Liver (tissue), 8 donors: ENCODE measurements at regions not wholly inside any gene's neighbourhood (a gene's known extent, or its start where the extent isn't known, plus 50 kb on each side); places are given as distances from the start of the nearest gene placed in this dataset.

Experiments
- DNase-seq: peaks from one replicate; pipeline ENCODE4 v3.0.0-alpha.2; 2017; ENCODE audit warnings: low spot score
- H3K27ac ChIP-seq, 2 donors: one replicate each; pipeline ENCODE4 v1.7.0; 2013; ENCODE audit warnings: inconsistent platforms in 2 of 2, low read length in 2 of 2, control low read depth in 1 of 2, low read depth in 1 of 2, mild to moderate bottlenecking in 1 of 2
- H3K27me3 ChIP-seq, 4 donors: one replicate each; pipeline versions ENCODE4 v1.6.1 to v1.7.0; 2013; ENCODE audit warnings: low read length in 3 of 4, inconsistent platforms in 1 of 4, mild to moderate bottlenecking in 1 of 4, moderate library complexity in 1 of 4; ENCODE audit not compliant: control insufficient read depth in 4 of 4, insufficient read depth in 4 of 4
- H3K36me3 ChIP-seq, 4 donors: one replicate each; pipeline versions ENCODE4 v1.6.1 to v1.7.0; 2013; ENCODE audit warnings: low read length in 3 of 4, mild to moderate bottlenecking in 3 of 4, low read depth in 1 of 4, moderate library complexity in 1 of 4; ENCODE audit not compliant: control insufficient read depth in 4 of 4, insufficient read depth in 3 of 4
- H3K4me1 ChIP-seq, 4 donors: one replicate each; pipeline versions ENCODE4 v1.6.1 to v1.7.0; 2013; ENCODE audit warnings: low read length in 3 of 4, mild to moderate bottlenecking in 3 of 4, moderate library complexity in 1 of 4; ENCODE audit not compliant: control insufficient read depth in 4 of 4, insufficient read depth in 4 of 4
- H3K4me3 ChIP-seq, 3 donors: one replicate each; pipeline versions ENCODE4 v1.6.1 to v1.7.0; 2013; ENCODE audit warnings: low read length in 3 of 3, control low read depth in 1 of 3, low read depth in 1 of 3, mild to moderate bottlenecking in 1 of 3
- H3K9ac ChIP-seq, 2 donors: one replicate each; pipeline ENCODE4 v1.7.0; 2013; ENCODE audit warnings: low read length in 2 of 2, mild to moderate bottlenecking in 2 of 2, moderate library complexity in 2 of 2, control low read depth in 1 of 2, low read depth in 1 of 2
- H3K9me3 ChIP-seq, 4 donors: one replicate each; pipeline versions ENCODE4 v1.6.1 to v1.7.0; 2013; ENCODE audit warnings: low read length in 3 of 4; ENCODE audit not compliant: control insufficient read depth in 4 of 4
- EGR1 ChIP-seq, 2 donors: IDR thresholded peaks; 2 replicates each; pipeline ENCODE4 v1.6.1; 2016 to 2018; ENCODE audit warnings: antibody characterized with exemption in 2 of 2, low read depth in 2 of 2
- FOXA1 ChIP-seq: IDR thresholded peaks from 2 replicates; pipeline ENCODE4 v1.6.1; 2016; ENCODE audit warnings: antibody characterized with exemption
- FOXA2 ChIP-seq: IDR thresholded peaks from 2 replicates; pipeline ENCODE4 v1.6.1; 2016; ENCODE audit warnings: antibody characterized with exemption
- GABPA ChIP-seq, 2 donors: IDR thresholded peaks in 1 of 2; conservative IDR thresholded peaks in 1 of 2; 2 replicates each; pipeline ENCODE4 v1.6.1; 2016; ENCODE audit warnings: antibody characterized with exemption in 2 of 2, mild to moderate bottlenecking in 1 of 2, moderate library complexity in 1 of 2
- HNF4A ChIP-seq, 2 donors: conservative IDR thresholded peaks; 2 replicates each; pipeline ENCODE4 v1.6.1; 2016; ENCODE audit warnings: antibody characterized with exemption in 2 of 2, mild to moderate bottlenecking in 2 of 2
- HNF4G ChIP-seq: IDR thresholded peaks from 2 replicates; pipeline ENCODE4 v1.6.1; 2016; ENCODE audit warnings: antibody characterized with exemption
- JUND ChIP-seq, 2 donors: IDR thresholded peaks; 2 replicates each; pipeline ENCODE4 v1.6.1; 2016; ENCODE audit warnings: antibody characterized with exemption in 2 of 2
- NR2F2 ChIP-seq: IDR thresholded peaks from 2 replicates; pipeline ENCODE4 v1.6.1; 2016; ENCODE audit warnings: antibody characterized with exemption
- RAD21 ChIP-seq, 2 donors: IDR thresholded peaks; 2 replicates each; pipeline ENCODE4 v1.6.1; 2016; ENCODE audit warnings: antibody characterized with exemption in 2 of 2, mild to moderate bottlenecking in 2 of 2
- RXRA ChIP-seq, 2 donors: IDR thresholded peaks; 2 replicates each; pipeline ENCODE4 v1.6.1; 2017 to 2018; ENCODE audit warnings: antibody characterized with exemption in 2 of 2, mild to moderate bottlenecking in 1 of 2
- SP1 ChIP-seq: IDR thresholded peaks from 2 replicates; pipeline ENCODE4 v1.6.1; 2018; ENCODE audit warnings: antibody characterized with exemption, mild to moderate bottlenecking
- TAF1 ChIP-seq: conservative IDR thresholded peaks from 2 replicates; pipeline ENCODE4 v1.6.1; 2016; ENCODE audit warnings: antibody characterized with exemption, mild to moderate bottlenecking
- YY1 ChIP-seq: IDR thresholded peaks from 2 replicates; pipeline ENCODE4 v1.6.1; 2016; ENCODE audit warnings: antibody characterized with exemption, mild to moderate bottlenecking
- WGBS: extraction: QIAGEN DNeasy Blood & Tissue Kit; methylation state at CpG from one replicate; pipeline ENCODE4 v1.1.7; 2013; 5-methylcytosine and 5-hydroxymethylcytosine counted together
- TF ChIP-seq, protein P1 (sequence below): IDR thresholded peaks from 2 replicates; pipeline ENCODE4 v1.6.1; 2016; ENCODE audit warnings: antibody characterized with exemption, mild to moderate bottlenecking
- TF ChIP-seq, protein P2 (sequence below): IDR thresholded peaks from 2 replicates; pipeline ENCODE4 v1.6.1; 2016; ENCODE audit warnings: antibody characterized with exemption
- TF ChIP-seq, protein P3 (sequence below): fragments of 150-350 bp; IDR thresholded peaks from 2 replicates; pipeline ENCODE4 v1.5.1; 2017; ENCODE audit warnings: improper control_type of control experiment, low read depth, low read length; ENCODE audit not compliant: missing input control
- donor health status: healthy.
- donor health status: healthy.
- donor health status: healthy.
- donor health status: healthy.
- donor health status: healthy.

DNA sequence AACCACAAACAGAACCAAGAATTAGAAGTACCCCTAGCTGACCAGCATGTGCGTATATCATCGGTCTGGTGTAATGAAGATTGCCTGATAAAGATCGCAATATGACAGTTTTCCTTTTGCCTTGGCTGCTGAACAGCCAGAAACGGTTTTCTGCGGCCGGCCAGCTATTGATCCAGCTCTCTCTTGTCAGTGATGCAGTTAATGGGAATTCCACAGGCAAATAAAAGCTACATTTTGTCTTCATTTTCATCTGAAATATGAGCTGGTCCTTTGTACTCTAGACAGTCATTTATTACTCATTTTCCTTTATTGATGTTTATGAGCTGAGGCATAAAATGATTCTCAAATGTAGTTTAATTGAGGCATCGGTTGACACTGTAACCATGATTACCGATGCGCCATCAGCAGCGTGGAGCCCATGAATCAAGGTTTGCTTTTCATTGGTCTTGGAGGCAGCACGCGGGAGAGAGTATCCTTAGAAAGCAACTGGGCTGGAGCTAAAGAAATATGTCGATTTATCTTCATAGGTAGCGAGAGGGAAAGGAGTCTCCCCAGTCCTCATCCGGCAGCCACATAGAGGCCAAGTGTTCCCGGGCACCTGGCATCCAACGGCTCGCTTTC, 535.2 kb downstream of the GALR1 start:
- no peak for DNase-seq
- H3K4me1 ChIP-seq, result no peaks in the 10 kb centered on the region
- H3K27ac ChIP-seq, result no peak overlapping the region
- no peak overlapping the region for H3K9ac ChIP-seq
- no peaks in the 10 kb centered on the region for H3K9me3 ChIP-seq
- H3K4me3 ChIP-seq, result no peak overlapping the region
- no peaks in the 10 kb centered on the region for H3K27me3 ChIP-seq
- 88% methylated on average over 18 of the region's 18 CpGs for WGBS
- TF ChIP-seq TAF1 (no peak), SP1 (no peak)
- no peaks in the 10 kb centered on the region for H3K36me3 ChIP-seq

DNA sequence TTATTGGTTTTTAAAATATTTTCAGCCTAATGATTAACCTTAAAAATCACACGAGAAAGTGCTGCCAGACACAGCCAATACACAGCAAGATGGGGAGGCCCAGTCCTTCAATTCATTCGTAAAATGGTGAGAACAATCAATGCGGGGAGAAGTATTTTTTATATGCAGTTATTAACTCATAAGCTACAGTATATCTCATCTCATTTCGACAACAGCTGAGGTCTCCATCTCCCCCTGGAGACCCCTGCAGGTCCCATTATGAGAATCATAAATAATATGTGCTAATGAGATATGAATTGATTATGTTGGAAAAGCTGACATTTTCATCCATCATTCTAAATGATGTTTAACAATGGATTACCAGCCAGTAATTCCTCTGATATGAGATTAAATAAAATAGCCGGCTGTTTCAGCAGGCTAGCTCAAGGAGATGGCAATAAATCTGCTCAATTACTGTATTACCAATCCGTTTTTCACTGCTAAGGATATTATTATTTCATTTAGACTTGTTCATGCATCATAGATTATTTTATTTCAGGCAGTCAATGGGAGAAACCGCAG, 535.8 kb downstream of the GALR1 start:
- H3K4me1 ChIP-seq, result no peaks in the 10 kb centered on the region
- H3K4me3 ChIP-seq, result no peak overlapping the region
- H3K9me3 ChIP-seq, result no peaks in the 10 kb centered on the region
- H3K27ac ChIP-seq, result no peak overlapping the region
- H3K9ac ChIP-seq, result no peak overlapping the region
- TF ChIP-seq, protein P1, sequence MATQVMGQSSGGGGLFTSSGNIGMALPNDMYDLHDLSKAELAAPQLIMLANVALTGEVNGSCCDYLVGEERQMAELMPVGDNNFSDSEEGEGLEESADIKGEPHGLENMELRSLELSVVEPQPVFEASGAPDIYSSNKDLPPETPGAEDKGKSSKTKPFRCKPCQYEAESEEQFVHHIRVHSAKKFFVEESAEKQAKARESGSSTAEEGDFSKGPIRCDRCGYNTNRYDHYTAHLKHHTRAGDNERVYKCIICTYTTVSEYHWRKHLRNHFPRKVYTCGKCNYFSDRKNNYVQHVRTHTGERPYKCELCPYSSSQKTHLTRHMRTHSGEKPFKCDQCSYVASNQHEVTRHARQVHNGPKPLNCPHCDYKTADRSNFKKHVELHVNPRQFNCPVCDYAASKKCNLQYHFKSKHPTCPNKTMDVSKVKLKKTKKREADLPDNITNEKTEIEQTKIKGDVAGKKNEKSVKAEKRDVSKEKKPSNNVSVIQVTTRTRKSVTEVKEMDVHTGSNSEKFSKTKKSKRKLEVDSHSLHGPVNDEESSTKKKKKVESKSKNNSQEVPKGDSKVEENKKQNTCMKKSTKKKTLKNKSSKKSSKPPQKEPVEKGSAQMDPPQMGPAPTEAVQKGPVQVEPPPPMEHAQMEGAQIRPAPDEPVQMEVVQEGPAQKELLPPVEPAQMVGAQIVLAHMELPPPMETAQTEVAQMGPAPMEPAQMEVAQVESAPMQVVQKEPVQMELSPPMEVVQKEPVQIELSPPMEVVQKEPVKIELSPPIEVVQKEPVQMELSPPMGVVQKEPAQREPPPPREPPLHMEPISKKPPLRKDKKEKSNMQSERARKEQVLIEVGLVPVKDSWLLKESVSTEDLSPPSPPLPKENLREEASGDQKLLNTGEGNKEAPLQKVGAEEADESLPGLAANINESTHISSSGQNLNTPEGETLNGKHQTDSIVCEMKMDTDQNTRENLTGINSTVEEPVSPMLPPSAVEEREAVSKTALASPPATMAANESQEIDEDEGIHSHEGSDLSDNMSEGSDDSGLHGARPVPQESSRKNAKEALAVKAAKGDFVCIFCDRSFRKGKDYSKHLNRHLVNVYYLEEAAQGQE, result no peak
- no peak for TF ChIP-seq JUND (IDR thresholded peaks at IDR 0.05)
- TF ChIP-seq EGR1 (IDR thresholded peaks at IDR 0.05; ENCODE audit: low read depth in 2 of 2), result no peak
- TF ChIP-seq RXRA (IDR thresholded peaks at IDR 0.05), result no peak
- TF ChIP-seq FOXA2, result no peak
- TF ChIP-seq, protein P2, sequence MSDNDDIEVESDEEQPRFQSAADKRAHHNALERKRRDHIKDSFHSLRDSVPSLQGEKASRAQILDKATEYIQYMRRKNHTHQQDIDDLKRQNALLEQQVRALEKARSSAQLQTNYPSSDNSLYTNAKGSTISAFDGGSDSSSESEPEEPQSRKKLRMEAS, result no peak
- TF ChIP-seq FOXA1, result no peak
- TF ChIP-seq NR2F2, result no peak
- TF ChIP-seq, protein P3, sequence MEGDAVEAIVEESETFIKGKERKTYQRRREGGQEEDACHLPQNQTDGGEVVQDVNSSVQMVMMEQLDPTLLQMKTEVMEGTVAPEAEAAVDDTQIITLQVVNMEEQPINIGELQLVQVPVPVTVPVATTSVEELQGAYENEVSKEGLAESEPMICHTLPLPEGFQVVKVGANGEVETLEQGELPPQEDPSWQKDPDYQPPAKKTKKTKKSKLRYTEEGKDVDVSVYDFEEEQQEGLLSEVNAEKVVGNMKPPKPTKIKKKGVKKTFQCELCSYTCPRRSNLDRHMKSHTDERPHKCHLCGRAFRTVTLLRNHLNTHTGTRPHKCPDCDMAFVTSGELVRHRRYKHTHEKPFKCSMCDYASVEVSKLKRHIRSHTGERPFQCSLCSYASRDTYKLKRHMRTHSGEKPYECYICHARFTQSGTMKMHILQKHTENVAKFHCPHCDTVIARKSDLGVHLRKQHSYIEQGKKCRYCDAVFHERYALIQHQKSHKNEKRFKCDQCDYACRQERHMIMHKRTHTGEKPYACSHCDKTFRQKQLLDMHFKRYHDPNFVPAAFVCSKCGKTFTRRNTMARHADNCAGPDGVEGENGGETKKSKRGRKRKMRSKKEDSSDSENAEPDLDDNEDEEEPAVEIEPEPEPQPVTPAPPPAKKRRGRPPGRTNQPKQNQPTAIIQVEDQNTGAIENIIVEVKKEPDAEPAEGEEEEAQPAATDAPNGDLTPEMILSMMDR, result no peak
- TF ChIP-seq GABPA (IDR thresholded peaks at IDR 0.05 in 1 of 2, conservative IDR thresholded peaks at IDR 0.05 in 1 of 2), result no peak
- TF ChIP-seq HNF4A (conservative IDR thresholded peaks at IDR 0.05), result no peak
- TF ChIP-seq TAF1, result no peak
- no peak for TF ChIP-seq HNF4G
- TF ChIP-seq YY1, result no peak
- no peak for TF ChIP-seq RAD21 (IDR thresholded peaks at IDR 0.05)
- TF ChIP-seq SP1, result no peak
- WGBS, result 71% methylated on average over 7 of the region's 7 CpGs
- no peak for DNase-seq
- no peaks in the 10 kb centered on the region for H3K36me3 ChIP-seq
- H3K27me3 ChIP-seq, result no peaks in the 10 kb centered on the region
